PFSK-1 (cell line): ENCODE measurements at regions not wholly inside any gene's neighbourhood (a gene's known extent, or its start where the extent isn't known, plus 50 kb on each side); places are given as distances from the start of the nearest gene placed in this dataset.
A peak's percentile ranks its signal among the peaks of the same experiment; 100 is the strongest.

Experiments
- FOXP2 ChIP-seq: optimal IDR thresholded peaks from 2 replicates; pipeline ENCODE3; 2011; ENCODE audit warnings: borderline replicate concordance, control low read depth, inconsistent platforms; ENCODE audit not compliant: insufficient read depth; ENCODE audit errors: extremely low read length, extremely low read depth
- POLR2AphosphoS5 ChIP-seq: IDR thresholded peaks from 2 replicates; pipeline ENCODE4 v1.6.1; 2012; ENCODE audit warnings: low read depth, mild to moderate bottlenecking, control low read depth, low read length, moderate library complexity
- REST ChIP-seq, 2 experiments: IDR thresholded peaks; 2 replicates each; pipeline versions ENCODE4 v1.6.1 to v1.8.0; 2011 to 2012; ENCODE audit warnings: low read depth in 2 of 2, low read length in 2 of 2, control low read depth in 1 of 2, inconsistent platforms in 1 of 2, mild to moderate bottlenecking in 1 of 2, moderate library complexity in 1 of 2; ENCODE audit not compliant: insufficient read depth in 1 of 2
- SIN3A ChIP-seq: IDR thresholded peaks from 2 replicates; pipeline ENCODE4 v1.6.1; 2012; ENCODE audit warnings: mild to moderate bottlenecking, low read length, moderate library complexity, borderline replicate concordance; ENCODE audit not compliant: insufficient read depth
- TAF1 ChIP-seq: IDR thresholded peaks from 2 replicates; pipeline ENCODE4 v1.6.1; 2012; ENCODE audit warnings: low read length, control low read depth, borderline replicate concordance; ENCODE audit not compliant: insufficient read depth

GRCh38 chr10:6328699-6329423 lies 126.1 kb downstream of the PFKFB3 start:
- TF ChIP-seq FOXP2 = no peak
- no peak for TF ChIP-seq TAF1
- no peak for TF ChIP-seq POLR2AphosphoS5
- no peak for TF ChIP-seq SIN3A
- TF ChIP-seq REST (IDR thresholded peaks at IDR 0.05; ENCODE audit: insufficient read depth in 1 of 2, low read depth in 2 of 2, low read length in 2 of 2) = no peak

- TF ChIP-seq REST (IDR thresholded peaks at IDR 0.05; ENCODE audit: insufficient read depth in 1 of 2, low read depth in 2 of 2, low read length in 2 of 2) (no peak), FOXP2 (no peak), POLR2AphosphoS5 (no peak), TAF1 (no peak), SIN3A (no peak)
Observed at GRCh38 chr10:6333086-6333485, 130.4 kb downstream of the PFKFB3 start.

- TF ChIP-seq TAF1 (no peak), REST (IDR thresholded peaks at IDR 0.05; ENCODE audit: insufficient read depth in 1 of 2, low read depth in 2 of 2, low read length in 2 of 2) (no peak), FOXP2 (no peak), POLR2AphosphoS5 (no peak), SIN3A (no peak)
Observed at GRCh38 chr10:6333973-6334372, 131.2 kb downstream of the PFKFB3 start.

- TF ChIP-seq SIN3A (no peak), TAF1 (no peak), REST (IDR thresholded peaks at IDR 0.05; ENCODE audit: insufficient read depth in 1 of 2, low read depth in 2 of 2, low read length in 2 of 2) (no peak), FOXP2 (no peak), POLR2AphosphoS5 (no peak)
Observed at GRCh38 chr10:6336016-6336415, 133.3 kb downstream of the PFKFB3 start.

- TF ChIP-seq TAF1 (no peak), FOXP2 (peak; percentile 39)
Observed at GRCh38 chr10:6337382-6337781, 134.7 kb downstream of the PFKFB3 start.
